ENCODE measurements at regions not wholly inside any gene's neighbourhood (a gene's known extent, or its start where the extent isn't known, plus 50 kb on each side); places are given as distances from the start of the nearest gene placed in this dataset.

DNA sequence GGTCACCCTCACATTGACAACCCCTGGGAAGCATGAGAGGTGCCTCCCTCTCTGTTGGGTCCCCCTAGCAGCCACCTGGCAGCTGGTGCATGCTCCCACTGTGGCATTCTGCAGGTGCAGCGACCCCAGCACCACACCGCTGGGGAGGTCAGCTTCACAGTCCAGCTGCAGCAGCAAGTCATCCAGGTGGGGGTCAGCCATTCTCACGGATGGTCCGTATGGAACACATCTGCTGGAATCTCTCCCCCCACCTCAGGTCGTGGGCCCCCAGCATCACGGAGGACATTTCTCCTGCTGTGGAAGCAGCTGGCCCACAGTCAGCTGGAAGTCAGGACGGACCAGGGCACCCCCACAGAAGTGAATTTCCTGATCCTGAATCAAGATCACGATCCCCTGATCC, 201.3 kb downstream of the COG6 start (continued):
- TF ChIP-seq, protein P1, sequence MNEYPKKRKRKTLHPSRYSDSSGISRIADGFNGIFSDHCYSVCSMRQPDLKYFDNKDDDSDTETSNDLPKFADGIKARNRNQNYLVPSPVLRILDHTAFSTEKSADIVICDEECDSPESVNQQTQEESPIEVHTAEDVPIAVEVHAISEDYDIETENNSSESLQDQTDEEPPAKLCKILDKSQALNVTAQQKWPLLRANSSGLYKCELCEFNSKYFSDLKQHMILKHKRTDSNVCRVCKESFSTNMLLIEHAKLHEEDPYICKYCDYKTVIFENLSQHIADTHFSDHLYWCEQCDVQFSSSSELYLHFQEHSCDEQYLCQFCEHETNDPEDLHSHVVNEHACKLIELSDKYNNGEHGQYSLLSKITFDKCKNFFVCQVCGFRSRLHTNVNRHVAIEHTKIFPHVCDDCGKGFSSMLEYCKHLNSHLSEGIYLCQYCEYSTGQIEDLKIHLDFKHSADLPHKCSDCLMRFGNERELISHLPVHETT (tag by site-specific recombination; IDR thresholded peaks at IDR 0.05): no peak
- TF ChIP-seq ZNF830 (tag by site-specific recombination; IDR thresholded peaks at IDR 0.05; ENCODE audit: low read depth): no peak
- TF ChIP-seq, protein P2, sequence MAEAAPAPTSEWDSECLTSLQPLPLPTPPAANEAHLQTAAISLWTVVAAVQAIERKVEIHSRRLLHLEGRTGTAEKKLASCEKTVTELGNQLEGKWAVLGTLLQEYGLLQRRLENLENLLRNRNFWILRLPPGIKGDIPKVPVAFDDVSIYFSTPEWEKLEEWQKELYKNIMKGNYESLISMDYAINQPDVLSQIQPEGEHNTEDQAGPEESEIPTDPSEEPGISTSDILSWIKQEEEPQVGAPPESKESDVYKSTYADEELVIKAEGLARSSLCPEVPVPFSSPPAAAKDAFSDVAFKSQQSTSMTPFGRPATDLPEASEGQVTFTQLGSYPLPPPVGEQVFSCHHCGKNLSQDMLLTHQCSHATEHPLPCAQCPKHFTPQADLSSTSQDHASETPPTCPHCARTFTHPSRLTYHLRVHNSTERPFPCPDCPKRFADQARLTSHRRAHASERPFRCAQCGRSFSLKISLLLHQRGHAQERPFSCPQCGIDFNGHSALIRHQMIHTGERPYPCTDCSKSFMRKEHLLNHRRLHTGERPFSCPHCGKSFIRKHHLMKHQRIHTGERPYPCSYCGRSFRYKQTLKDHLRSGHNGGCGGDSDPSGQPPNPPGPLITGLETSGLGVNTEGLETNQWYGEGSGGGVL (tag by site-specific recombination; IDR thresholded peaks at IDR 0.05): no peak

DNA sequence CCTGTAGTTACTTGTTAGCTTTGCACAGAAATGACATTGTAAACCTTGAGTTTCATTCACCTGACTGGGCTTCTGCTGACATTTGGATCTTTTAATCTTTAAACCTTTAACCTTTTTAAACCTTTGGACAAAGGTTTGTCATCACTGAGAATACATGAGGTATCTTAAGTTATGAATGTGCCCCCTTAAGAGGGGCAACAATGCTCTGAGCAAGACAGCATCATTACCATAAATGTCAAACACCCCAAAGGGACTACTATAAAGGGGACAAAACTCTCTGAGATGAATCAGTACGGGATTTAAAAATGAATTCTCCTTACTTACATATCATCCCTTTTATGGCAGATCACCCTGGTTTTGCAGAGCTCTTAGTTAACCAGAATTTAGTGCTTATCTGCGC, 203.3 kb downstream of the COG6 start:
- H3K4me1 ChIP-seq (ENCODE audit: control insufficient read depth, insufficient read depth, low read length): no peaks in the 10 kb centered on the region
- ChIA-PET POLR2A (no interaction called here), CTCF (no interaction called here)
- no peaks in the 10 kb centered on the region for H3K36me3 ChIP-seq (ENCODE audit: control insufficient read depth in 2 of 2, insufficient read depth in 1 of 2, low read length in 2 of 2)
- no peak overlapping the region for H3K4me3 ChIP-seq (ENCODE audit: low read depth, low read length)
- no peaks in the 10 kb centered on the region for H3K9me3 ChIP-seq (ENCODE audit: control insufficient read depth, insufficient read depth, low read depth, low read length)
- TF ChIP-seq ZNF404 (tag by site-specific recombination; IDR thresholded peaks at IDR 0.05) (no peak), ZNF544 (tag by site-specific recombination; IDR thresholded peaks at IDR 0.05) (no peak), SP7 (tag by site-specific recombination; IDR thresholded peaks at IDR 0.05) (no peak), SP2 (tag by site-specific recombination; IDR thresholded peaks at IDR 0.05) (no peak), HOXD13 (CRISPR knock-in tag; IDR thresholded peaks at IDR 0.05; ENCODE audit: borderline replicate concordance) (no peak), ZBTB1 (tag by site-specific recombination; IDR thresholded peaks at IDR 0.05) (no peak), GLI4 (tag by site-specific recombination; IDR thresholded peaks at IDR 0.05) (no peak), ZNF510 (tag by site-specific recombination; IDR thresholded peaks at IDR 0.05; ENCODE audit: insufficient replicate concordance) (no peak), ZNF843 (tag by site-specific recombination; IDR thresholded peaks at IDR 0.05) (no peak), GLIS2 (tag by site-specific recombination; IDR thresholded peaks at IDR 0.05) (no peak), ZNF548 (tag by site-specific recombination; IDR thresholded peaks at IDR 0.05) (no peak), ZIC2 (tag by site-specific recombination; IDR thresholded peaks at IDR 0.05) (no peak), ZNF114 (tag by site-specific recombination; IDR thresholded peaks at IDR 0.05) (no peak), ZNF37A (tag by site-specific recombination; IDR thresholded peaks at IDR 0.05) (no peak), ZNF529 (tag by site-specific recombination; IDR thresholded peaks at IDR 0.05; ENCODE audit: insufficient replicate concordance) (no peak)
- TF ChIP-seq, protein P3, sequence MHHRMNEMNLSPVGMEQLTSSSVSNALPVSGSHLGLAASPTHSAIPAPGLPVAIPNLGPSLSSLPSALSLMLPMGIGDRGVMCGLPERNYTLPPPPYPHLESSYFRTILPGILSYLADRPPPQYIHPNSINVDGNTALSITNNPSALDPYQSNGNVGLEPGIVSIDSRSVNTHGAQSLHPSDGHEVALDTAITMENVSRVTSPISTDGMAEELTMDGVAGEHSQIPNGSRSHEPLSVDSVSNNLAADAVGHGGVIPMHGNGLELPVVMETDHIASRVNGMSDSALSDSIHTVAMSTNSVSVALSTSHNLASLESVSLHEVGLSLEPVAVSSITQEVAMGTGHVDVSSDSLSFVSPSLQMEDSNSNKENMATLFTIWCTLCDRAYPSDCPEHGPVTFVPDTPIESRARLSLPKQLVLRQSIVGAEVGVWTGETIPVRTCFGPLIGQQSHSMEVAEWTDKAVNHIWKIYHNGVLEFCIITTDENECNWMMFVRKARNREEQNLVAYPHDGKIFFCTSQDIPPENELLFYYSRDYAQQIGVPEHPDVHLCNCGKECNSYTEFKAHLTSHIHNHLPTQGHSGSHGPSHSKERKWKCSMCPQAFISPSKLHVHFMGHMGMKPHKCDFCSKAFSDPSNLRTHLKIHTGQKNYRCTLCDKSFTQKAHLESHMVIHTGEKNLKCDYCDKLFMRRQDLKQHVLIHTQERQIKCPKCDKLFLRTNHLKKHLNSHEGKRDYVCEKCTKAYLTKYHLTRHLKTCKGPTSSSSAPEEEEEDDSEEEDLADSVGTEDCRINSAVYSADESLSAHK (tag by site-specific recombination; IDR thresholded peaks at IDR 0.05): no peak
- TF ChIP-seq, protein P4, sequence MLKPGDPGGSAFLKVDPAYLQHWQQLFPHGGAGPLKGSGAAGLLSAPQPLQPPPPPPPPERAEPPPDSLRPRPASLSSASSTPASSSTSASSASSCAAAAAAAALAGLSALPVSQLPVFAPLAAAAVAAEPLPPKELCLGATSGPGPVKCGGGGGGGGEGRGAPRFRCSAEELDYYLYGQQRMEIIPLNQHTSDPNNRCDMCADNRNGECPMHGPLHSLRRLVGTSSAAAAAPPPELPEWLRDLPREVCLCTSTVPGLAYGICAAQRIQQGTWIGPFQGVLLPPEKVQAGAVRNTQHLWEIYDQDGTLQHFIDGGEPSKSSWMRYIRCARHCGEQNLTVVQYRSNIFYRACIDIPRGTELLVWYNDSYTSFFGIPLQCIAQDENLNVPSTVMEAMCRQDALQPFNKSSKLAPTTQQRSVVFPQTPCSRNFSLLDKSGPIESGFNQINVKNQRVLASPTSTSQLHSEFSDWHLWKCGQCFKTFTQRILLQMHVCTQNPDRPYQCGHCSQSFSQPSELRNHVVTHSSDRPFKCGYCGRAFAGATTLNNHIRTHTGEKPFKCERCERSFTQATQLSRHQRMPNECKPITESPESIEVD (tag by site-specific recombination; IDR thresholded peaks at IDR 0.05): no peak
- TF ChIP-seq, protein P2 (tag by site-specific recombination; IDR thresholded peaks at IDR 0.05): no peak
- TF ChIP-seq, protein P5, sequence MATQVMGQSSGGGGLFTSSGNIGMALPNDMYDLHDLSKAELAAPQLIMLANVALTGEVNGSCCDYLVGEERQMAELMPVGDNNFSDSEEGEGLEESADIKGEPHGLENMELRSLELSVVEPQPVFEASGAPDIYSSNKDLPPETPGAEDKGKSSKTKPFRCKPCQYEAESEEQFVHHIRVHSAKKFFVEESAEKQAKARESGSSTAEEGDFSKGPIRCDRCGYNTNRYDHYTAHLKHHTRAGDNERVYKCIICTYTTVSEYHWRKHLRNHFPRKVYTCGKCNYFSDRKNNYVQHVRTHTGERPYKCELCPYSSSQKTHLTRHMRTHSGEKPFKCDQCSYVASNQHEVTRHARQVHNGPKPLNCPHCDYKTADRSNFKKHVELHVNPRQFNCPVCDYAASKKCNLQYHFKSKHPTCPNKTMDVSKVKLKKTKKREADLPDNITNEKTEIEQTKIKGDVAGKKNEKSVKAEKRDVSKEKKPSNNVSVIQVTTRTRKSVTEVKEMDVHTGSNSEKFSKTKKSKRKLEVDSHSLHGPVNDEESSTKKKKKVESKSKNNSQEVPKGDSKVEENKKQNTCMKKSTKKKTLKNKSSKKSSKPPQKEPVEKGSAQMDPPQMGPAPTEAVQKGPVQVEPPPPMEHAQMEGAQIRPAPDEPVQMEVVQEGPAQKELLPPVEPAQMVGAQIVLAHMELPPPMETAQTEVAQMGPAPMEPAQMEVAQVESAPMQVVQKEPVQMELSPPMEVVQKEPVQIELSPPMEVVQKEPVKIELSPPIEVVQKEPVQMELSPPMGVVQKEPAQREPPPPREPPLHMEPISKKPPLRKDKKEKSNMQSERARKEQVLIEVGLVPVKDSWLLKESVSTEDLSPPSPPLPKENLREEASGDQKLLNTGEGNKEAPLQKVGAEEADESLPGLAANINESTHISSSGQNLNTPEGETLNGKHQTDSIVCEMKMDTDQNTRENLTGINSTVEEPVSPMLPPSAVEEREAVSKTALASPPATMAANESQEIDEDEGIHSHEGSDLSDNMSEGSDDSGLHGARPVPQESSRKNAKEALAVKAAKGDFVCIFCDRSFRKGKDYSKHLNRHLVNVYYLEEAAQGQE (tag by site-specific recombination; IDR thresholded peaks at IDR 0.05): no peak
- no peak overlapping the region for H3K27ac ChIP-seq (ENCODE audit: extremely low read depth, low read depth, low read length)
